HPDE6-E6E7 (cell line): ENCODE measurements at regions not wholly inside any gene's neighbourhood (a gene's known extent, or its start where the extent isn't known, plus 50 kb on each side); places are given as distances from the start of the nearest gene placed in this dataset.
"Not testable (repeated sequence)": the region's sequence is repeated elsewhere in the genome, so short reads cannot be mapped to it uniquely, and the experiment has no call there.

Source experiments
- DNase-seq: peaks from one replicate; pipeline ENCODE4 v3.0.0; 2011; ENCODE audit warnings: missing footprints; ENCODE audit errors: extremely low spot score

DNA sequence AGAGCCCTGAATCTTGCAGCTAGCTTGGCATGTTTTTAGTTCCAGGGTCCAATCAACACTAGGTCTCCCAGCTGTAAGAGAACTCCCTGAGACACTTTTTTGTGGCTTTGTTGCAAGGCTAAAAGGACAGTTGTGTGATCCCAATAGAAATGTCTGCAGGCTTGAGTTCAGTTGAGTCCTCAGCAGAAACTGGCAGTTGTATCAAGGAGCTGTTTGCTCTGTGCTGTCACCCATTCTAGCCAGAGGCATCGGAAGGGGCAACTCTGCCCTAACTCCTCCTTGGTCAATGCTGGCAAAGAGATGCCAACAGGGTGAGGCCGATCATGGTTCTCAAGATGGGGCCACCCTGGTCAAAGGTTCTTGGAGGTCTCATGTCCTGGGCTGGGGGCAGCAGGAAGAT, 224.1 kb downstream of the BUB3 start:
- no peak for DNase-seq

DNA sequence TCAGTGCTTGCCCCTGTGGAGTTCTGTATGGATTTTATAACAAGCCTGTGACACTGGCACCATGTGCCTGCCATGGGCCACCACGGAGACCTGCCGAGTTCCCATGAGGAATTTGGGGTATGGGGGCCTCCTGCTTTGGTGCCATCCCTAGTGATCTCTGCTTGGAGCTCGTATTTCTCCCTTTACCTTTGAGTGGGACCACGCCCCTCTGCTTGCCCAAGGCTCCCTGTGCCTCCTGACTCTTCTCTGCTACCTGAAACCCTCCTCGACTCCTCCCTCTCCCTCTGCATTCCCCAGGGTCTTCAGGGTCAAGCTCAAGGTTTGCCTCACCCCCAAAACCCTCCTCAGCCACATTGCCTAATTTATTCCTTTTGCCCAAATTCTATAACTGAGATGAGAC, 225.0 kb downstream of the BUB3 start:
- no peak for DNase-seq

DNA sequence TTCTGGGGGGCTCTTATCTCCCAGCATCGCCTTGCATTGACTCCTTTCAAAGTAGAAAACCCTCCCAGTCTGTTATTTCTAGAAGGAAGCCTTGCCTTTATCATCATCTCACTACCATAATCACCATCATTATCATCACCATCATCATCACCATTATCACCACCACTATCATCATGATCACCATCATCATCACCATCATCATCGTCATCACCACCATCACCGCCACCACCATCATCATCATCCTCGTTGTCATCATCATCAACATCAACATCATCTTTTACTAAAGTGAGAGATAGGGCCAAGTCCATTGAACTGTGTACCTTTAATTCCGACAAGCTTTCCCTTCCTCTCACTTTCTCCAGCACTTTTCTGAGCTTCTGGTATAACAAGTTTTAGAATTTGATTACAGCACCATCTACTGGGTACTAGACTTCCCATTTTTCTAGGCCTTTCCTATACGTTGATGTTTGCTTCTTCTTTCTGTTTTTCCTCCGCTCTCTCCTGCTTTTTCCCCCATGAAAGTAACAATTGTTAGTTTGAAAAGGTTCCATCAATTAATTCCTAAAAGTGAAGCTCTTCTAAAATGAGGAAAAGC, 226.4 kb downstream of the BUB3 start:
- DNase-seq: peak; percentile 14

DNA sequence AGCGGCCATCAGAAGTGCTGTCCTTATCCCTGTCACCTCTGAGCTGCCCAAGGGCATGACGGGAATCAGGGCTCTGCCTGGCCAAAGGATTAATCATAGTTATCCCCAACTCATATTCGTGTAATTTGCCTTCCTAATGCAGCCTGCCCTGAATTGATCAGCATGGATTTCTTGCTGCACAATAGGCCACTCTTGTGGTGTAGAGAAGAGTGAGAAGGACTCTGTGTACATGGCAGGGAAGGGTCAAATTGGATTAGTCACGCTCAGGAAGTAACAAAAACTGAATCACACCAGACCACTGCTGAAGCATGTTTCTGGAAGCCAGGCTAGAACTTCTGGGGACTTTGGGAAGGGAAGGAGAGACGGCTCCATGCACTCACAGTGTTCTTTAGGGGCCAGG, 227.0 kb downstream of the BUB3 start:
- peak; percentile 13 for DNase-seq

DNA sequence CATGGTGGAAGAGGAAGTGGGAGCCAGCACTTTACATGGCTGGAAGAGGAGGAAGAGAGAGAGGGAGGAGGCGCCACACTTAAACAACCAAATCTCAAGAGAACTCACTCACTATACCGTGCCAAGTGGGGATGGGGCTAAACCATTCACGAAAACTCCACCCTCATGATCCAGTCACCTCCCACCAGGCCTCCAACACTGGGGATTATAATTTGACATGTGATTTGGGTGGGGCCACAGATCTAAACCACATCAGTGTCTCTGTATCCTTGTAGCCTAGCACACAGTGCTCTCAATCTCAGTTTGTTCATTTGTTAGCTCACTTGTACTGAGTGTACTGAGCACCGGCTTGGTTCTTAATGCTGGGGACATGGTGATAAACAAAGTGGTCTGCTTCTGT, 228.3 kb downstream of the BUB3 start:
- no peak for DNase-seq

DNA sequence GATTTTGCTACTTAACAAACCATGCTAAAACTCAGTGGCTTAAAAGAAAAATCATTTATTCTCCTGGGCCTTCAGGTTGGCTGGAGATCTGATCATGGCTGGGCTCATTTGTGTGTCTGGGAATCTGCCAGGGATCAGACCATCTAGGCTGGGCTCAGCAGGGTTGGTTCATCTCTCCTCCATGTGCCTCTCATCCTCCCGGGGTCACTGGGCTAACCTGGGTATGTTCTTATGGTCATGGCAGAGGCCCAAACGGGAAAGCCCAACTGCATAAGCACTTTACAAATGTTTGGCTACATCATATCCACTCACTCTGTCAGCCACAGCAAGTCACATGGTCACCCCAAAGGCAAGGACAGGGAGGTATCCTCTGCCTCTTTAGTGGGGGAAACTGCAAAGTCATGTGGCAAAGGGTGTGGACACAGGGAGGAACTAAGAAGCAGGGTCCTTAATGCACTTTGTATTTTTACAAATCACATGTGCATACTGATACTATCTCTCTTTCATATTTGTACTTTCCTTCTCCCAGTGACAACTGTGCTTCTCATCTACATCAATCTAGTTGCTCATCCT, 231.4 kb downstream of the BUB3 start:
- no peak for DNase-seq

DNA sequence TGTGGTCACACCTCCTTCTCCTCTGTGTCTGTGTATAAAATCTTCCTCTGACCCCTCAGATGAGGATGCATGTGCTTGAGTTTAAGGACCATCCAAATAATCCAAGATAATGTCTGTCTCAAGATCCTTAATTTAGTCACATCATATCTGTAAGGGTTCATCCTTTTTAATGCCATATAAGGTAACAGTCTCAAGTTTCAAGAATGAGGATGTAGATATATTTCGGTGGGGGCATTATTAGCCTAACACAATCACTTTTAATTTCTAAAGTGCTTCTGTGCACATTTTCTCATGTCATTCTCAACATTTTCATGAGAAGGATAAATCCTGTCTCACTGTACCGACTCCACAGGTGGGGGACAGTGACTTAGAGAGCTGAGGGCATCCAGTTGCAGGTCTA, 235.3 kb downstream of the BUB3 start:
- no peak for DNase-seq

DNA sequence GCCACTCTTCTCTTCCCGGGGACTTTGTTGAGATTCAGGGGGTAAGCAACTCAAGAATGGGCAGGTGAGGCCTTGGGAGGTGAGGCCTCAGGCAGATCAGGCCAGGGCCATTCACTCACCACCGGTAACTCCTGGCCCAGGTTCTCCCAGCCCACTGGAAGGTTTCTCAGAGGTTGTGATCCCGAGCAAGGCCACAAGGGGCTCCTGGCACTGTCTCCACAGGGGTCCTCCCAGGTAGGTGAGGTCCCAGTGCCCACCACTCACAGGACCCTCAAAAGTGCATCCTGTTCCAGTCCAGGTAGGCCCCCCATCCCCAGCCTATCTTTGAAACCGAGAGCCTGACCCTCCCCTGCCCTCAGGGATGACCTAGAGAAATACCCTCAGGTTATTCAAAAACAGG, 236.1 kb downstream of the BUB3 start:
- DNase-seq: no peak

DNA sequence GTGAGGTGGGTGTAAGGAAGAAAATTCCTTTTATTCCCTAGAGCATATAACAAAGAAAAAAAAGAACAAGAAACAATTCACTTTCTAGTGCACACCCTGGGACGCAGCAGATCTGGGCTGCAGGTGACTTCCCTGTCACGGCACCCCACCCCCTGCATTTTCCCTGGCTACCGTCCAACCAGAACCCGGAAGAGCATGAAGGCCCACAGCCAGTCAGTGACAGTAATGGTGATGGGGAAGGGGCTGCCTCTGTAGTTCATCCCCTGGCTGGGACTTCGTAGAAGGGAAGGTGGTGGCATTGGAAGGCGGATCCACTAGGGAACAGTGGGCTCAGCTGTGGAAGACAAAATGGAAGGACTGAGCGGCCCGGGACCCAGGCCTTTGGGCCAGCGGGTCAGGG, 236.7 kb downstream of the BUB3 start:
- DNase-seq: no peak

DNA sequence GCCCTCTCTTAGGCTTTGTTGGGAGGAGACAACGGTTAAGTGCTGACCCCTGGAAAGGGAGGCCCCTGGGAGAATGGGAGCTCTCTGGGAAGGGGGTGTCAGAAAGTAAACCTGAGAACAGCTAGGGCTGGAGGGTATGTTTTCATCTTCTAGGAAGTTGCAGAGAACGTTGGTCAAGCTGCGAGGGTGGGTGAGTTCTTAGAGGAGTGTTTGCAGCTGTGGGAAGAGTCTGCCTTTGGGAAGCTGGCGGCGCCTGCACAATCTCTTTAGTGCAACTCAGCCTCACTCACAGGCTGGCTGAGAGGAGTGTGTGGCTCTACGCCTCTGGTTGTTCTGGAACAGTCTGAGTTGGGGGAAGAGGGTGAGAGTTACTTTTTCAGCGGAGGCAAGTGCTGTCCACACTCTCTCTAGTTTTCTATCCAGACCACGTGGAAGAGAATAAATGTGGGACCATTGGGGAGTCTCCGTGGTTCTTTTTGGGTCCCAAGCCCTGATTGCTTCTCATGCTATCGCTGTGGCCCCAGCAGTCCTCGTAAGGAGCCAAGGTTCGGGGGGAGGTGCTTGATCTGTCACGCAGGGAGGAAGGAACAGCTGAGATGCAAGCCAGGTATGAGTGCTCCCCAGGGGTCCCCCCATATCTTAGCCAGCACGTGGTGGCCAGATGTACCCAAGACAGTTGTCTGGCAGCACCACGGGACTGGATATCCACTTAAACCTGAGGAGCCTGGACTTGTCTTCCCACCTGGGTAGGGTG, 237.2 kb downstream of the BUB3 start:
- DNase-seq: no peak

DNA sequence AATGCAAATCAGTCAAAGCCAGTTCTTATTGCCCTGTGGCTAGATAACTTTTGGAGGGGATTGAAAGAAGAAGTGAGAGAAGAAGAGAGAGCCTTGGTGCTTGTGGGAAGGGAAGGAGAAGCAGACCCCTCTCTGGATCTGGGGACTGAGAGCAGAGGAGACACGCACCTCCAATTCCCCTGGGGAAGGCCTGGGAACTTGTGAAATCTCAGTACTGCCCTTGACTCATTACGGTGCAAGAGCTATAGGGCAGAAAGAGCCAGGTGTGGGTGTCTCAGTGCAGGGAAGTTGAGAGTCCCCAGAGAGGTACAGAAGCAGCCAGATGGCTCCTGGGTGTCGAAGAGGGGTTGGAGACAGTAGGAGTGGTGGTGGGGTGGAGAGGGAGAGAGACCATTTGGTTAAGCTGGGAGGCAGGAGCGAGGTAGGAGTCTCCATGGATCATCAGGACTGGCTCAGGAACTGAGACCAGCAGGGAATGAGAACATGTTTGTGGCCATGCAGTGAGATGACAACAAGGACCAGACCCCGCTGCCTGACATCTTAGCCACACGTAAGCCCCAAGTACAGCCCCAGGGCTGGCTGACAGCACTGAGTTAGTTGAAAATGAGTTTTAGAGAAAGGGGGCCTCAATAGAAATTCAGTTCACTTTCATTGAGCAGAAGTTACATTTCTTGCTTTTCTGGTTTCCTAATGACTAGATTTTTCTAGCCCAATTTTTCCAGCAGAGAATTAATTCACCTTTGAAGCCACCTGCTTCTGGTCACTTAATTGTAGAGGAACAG, 238.2 kb downstream of the BUB3 start:
- no peak for DNase-seq

DNA sequence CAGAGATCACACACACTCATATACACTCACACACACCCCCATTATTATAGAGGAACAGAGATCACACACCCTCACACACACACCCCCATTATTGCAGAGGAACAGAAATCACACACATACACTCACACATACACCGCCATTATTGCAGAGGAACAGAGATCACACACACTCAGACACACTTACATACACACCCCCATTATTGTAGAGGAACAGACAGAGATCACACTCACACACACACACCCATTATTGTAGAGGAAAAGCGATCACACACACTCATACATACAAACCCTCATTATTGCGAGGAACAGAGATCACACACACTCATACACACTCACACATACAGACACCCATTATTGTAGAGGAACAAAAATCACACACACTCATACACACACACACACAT, 239.0 kb downstream of the BUB3 start:
- no peak for DNase-seq

DNA sequence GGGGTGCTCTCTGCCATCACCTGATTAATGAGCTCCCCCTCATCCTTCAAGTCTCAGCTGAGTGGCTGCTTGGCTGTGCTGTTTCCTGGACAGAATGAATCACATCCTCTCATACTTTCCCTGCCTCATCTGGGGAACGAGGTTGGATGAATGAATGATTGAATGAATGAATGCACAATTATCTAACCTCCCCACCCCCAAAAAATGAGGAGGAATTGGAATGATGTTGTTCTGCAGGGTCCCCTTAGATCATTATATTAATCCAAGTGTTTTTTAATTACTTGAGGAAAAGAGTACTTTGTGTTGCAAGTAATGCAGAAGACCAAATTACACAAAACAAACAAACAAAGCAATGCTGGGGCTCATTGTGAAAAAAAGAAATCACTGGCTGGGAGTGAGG, 240.2 kb downstream of the BUB3 start:
- DNase-seq: no peak

DNA sequence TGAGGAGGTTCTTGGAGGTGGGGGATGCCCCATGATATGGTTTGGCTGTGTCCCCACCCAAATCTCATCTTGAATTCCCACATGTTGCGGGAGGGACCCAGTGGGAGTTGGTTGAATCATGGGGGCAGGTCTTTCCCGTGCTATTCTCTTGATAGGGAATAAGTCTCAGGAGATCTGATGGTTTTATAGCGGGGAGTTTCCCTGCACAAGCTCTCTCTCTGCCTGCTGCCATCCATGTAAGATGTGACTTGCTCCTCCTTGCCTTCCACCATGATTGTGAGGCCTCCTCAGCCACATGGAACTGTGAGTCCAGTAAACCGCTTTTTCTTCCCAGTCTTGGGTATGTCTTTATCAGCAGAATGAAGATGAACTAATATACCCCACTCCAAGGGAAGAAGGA, 241.0 kb downstream of the BUB3 start:
- not testable (repeated sequence) for DNase-seq

DNA sequence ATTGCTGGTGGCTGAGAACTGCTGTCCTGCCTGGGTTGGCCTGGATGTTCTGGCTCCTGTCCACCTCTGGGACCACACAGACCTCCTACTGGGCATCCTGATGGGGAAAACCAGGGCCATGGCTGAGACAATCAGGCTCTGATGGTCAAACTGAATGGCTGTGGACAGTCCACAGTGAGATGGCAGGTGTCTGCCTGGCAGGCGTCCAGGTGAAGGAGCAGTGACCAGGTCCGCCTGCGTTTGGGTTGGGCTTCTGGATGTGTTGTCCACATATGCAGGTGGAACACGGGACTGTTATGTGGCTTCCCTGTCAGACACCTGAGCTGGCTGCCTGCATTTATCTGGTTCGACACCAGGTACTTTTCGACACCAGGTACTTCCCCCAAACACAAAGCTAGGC, 241.7 kb downstream of the BUB3 start:
- DNase-seq: no peak

DNA sequence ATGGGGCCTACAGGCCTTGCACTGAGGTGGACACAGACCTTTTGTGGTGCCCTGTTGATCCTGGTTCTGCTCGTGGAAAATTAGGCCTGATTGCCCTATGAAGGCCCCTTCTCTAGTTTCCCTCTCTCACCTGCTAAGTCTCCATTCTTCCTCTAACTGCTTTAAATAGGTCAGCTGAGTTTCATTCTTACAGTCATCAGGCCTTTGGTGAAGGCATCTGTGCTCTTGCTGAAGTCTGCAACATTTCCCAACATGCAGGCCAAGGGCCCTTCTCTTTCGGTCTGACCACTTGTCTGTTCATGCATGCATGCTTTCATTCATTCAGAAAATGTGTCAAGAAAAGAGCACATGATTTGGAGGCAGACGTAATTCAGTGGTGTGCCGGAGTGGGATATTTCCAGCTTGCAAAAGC, 244.0 kb downstream of the BUB3 start:
- DNase-seq: no peak

DNA sequence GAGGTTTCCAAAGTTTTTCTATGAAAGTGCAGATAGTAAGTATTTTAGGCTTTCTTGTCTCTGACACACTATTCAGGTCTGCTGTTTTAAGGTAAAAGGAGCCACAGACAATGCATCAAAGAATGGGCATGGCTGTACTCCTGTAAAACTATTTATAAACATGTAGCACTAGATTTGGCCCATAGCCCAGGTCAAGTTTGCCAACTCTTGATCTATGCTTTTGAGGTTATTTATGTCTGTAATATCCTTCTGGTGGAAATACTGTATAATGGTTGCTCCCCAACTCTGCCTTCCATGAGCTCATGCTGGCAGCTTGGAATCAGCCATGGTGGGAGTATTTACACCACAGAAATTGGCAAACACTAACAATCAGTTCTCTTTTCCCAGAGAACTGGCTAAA, 244.6 kb downstream of the BUB3 start:
- DNase-seq: no peak

DNA sequence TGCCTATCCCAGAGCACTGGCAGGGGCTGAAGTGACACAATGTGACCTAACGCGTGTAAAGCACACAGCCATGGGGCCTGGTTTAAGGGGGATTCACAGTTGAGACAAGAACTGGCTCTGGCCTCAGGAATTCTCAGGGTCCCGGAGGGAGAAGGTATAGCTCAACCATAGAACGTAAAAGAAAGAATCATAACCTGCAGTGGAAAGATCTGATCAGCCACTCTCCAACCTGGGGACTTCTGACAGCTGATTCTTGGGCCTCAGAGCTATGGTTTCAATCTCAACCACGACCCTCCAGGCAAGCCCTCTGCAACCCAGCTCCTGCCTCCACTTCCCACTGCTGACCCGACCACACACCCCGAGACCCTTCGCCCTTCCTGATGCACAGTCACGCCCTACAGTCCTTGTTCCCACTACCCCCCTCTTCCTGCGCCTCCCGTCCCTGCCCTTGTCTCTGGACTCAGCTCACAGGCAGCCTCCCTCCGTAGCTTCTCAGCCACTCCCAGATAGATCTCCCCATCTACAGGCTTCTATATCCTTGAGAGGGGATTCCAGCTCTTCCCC, 245.2 kb downstream of the BUB3 start:
- no peak for DNase-seq

DNA sequence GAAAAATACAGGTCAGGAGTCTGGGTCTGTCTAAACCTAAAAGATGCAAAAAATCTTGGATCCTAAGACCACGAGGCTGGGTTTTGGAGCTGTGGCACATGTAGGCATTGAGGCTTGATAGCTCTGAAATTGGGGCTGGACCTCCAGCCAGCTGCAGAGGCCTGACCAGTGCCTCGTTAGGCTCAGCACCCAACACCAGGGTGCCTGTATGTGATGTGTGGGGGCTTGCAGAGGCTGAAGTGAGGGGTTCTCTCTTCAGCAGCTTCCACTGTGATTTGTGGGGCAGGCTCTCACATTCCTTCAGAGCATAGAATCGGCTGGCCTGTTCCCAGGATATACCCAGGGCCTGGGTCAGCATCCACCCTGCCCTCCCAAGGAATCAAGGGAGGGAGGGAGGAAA, 247.8 kb downstream of the BUB3 start:
- no peak for DNase-seq

DNA sequence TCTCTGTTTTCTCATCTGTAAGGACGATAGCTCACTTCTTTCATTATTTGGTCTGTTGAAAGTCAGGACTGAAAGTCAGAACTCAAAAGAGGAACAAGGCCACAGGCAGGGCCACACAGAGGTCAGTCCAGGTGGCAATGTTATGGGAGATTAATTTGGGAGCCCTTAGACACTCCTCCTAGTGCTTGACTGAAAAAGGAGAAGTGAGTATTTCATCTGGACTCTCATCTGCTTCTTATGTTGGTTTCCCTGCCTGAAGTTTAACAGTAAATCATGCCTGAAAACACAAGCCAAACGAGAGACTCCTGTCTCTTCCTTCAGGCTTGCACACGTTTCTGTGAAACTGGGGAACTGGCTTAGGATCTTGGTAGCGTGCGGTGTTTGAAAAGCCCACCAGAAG, 248.5 kb downstream of the BUB3 start:
- no peak for DNase-seq

DNA sequence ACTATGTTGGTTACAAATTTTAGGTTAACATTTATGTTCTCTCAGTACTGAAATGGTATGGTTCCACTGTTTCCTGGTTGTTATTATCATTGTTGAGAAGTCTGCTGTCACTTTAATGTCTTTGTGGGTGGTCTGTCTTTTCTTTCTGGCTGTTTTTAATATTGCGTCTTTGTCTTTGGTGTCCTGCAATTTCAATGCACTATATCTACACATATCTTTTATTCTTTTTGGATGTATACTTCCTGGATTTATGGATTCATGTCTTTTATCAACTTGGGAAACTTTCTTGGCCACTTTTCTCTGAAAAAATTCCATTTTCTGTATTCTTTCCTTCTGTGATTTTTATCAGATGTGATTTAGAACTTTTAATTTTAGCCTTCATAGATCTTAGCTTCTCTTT, 250.2 kb downstream of the BUB3 start:
- DNase-seq: no peak

DNA sequence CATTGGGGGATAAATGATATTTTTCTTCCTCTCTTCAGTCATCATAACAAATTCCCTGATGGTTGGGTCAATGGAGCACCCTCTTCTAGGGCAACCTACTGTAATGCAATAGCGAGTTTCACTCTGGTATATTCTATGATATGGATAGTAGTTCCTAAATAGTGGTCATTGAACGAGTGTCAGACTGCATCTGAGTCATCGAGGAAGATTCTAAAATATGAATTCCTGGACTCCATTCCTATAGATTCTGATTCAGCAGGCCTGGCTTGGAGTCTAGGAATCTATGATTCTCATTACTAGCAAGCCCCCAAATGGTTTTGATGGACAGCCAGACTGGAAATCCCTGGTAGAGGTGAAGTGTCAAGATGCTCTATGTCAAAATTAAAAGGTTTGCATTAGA, 254.5 kb downstream of the BUB3 start:
- DNase-seq: no peak
